Endothelial cell of umbilical vein (primary cell): ENCODE measurements at regions not wholly inside any gene's neighbourhood (a gene's known extent, or its start where the extent isn't known, plus 50 kb on each side); places are given as distances from the start of the nearest gene placed in this dataset.

ENCODE experiments used
- BruUV-seq: library from RNA; stranded (reverse); fragments of 400-500 nt; replicated peaks from 2 replicates; lab custom pipeline; 2021; lab: Mats Ljungman, UMichigan
- CTCF ChIA-PET: fragments of 300-600, 350-600 bp; sonication (Branson Sonifier 250); formaldehyde crosslinking; loops from one replicate; lab custom pipeline; 2021; ENCODE audit warnings: antibody characterized with exemption, inconsistent platforms; lab: Charles Lee
- POLR2A ChIA-PET: fragments of 300-600, 350-600 bp; sonication (Branson Sonifier 250); formaldehyde crosslinking; loops from one replicate; lab custom pipeline; 2021; ENCODE audit warnings: antibody characterized with exemption, inconsistent platforms; lab: Charles Lee
- DNase-seq: peaks from one replicate; pipeline ENCODE4 v3.0.0-alpha.2; 2011; ENCODE audit warnings: low read depth, low spot score
- FAIRE-seq: peaks from 2 replicates; lab custom pipeline; 2011; peaks lifted over from hg19 to GRCh38; lab: Jason Lieb, UNC
- H2AFZ ChIP-seq: 2 replicates; pipeline ENCODE4 v1.6.0; 2012; ENCODE audit warnings: low read depth, low read length, control low read depth, inconsistent platforms
- H3K27ac ChIP-seq: 2 replicates; pipeline ENCODE4 v1.5.1; 2011; ENCODE audit warnings: low read depth, mild to moderate bottlenecking, control low read depth, low read length, moderate library complexity; ENCODE audit not compliant: insufficient read depth
- H3K27me3 ChIP-seq, 2 experiments: 2 replicates each; pipeline versions ENCODE4 v1.6.0 to v1.6.1; 2011; ENCODE audit warnings: low read length in 2 of 2, mixed read lengths in 1 of 2; ENCODE audit not compliant: control insufficient read depth in 2 of 2, insufficient read depth in 2 of 2
- H3K36me3 ChIP-seq, 2 experiments: 2 replicates in 1 of 2; 3 replicates in 1 of 2; pipeline ENCODE4 v1.5.1; 2011; ENCODE audit warnings: low read length in 2 of 2, mild to moderate bottlenecking in 1 of 2, moderate library complexity in 1 of 2; ENCODE audit not compliant: control insufficient read depth in 2 of 2, insufficient read depth in 2 of 2; ENCODE audit errors: extremely low read depth in 1 of 2
- H3K4me1 ChIP-seq: 3 replicates; pipeline ENCODE4 v1.5.1; 2011; ENCODE audit warnings: mild to moderate bottlenecking, low read length; ENCODE audit not compliant: control insufficient read depth, insufficient read depth; ENCODE audit errors: extremely low read depth
- H3K4me2 ChIP-seq: 2 replicates; pipeline ENCODE4 v1.6.1; 2011; ENCODE audit warnings: low read length, control low read depth, mixed read lengths; ENCODE audit not compliant: insufficient read depth
- H3K4me3 ChIP-seq, 3 experiments: fragments of 200-600 bp in 1 of 3; sonication (generic), shearing (Covaris generic) in 1 of 3; replicated peaks in 1 of 3; 2 replicates each; pipeline ENCODE4 v1.5.1; 2011 to 2016; ENCODE audit warnings: control low read depth in 3 of 3, low read length in 3 of 3, mild to moderate bottlenecking in 2 of 3, inconsistent platforms in 1 of 3, low read depth in 1 of 3, moderate library complexity in 1 of 3; ENCODE audit not compliant: insufficient read depth in 1 of 3
- H3K79me2 ChIP-seq: 2 replicates; pipeline ENCODE4 v1.6.0; 2012; ENCODE audit warnings: low read length, inconsistent platforms; ENCODE audit not compliant: control insufficient read depth, insufficient read depth
- H3K9ac ChIP-seq: replicated peaks from 2 replicates; pipeline ENCODE3; 2011; ENCODE audit warnings: low read length, control low read depth; ENCODE audit not compliant: insufficient read depth; ENCODE audit errors: extremely low read depth
- H3K9me1 ChIP-seq: replicated peaks from 3 replicates; pipeline ENCODE4 v1.6.0; 2011; ENCODE audit warnings: mild to moderate bottlenecking, low read length; ENCODE audit not compliant: control insufficient read depth, insufficient read depth; ENCODE audit errors: extremely low read depth
- H3K9me3 ChIP-seq: replicated peaks from 2 replicates; pipeline ENCODE4 v1.5.1; 2012; ENCODE audit warnings: low read length, inconsistent platforms; ENCODE audit not compliant: control insufficient read depth, insufficient read depth
- H4K20me1 ChIP-seq: replicated peaks from 2 replicates; pipeline ENCODE3; 2011; ENCODE audit warnings: mild to moderate bottlenecking, low read length; ENCODE audit not compliant: control insufficient read depth, insufficient read depth; ENCODE audit errors: extremely low read depth
- CTCF ChIP-seq, 2 donors: IDR thresholded peaks; 1 replicate in 1 of 2; 2 replicates in 1 of 2; pipeline ENCODE4 v1.5.1; 2011; ENCODE audit warnings: low read length in 2 of 2, mild to moderate bottlenecking in 2 of 2, moderate library complexity in 2 of 2, control low read depth in 1 of 2, inconsistent platforms in 1 of 2, low read depth in 1 of 2; ENCODE audit not compliant: insufficient read depth in 1 of 2; ENCODE audit errors: extremely low read depth in 1 of 2
- EZH2 ChIP-seq: IDR thresholded peaks from 2 replicates; pipeline ENCODE4 v1.6.1; 2012; ENCODE audit warnings: borderline replicate concordance, low read depth, mild to moderate bottlenecking, moderate library complexity, low read length, inconsistent platforms; ENCODE audit not compliant: severe bottlenecking
- FOS ChIP-seq: IDR thresholded peaks from 2 replicates; pipeline ENCODE4 v1.6.1; 2011; ENCODE audit warnings: mild to moderate bottlenecking, low read length, moderate library complexity, borderline replicate concordance; ENCODE audit not compliant: insufficient read depth
- GATA2 ChIP-seq: IDR thresholded peaks from 2 replicates; pipeline ENCODE4 v1.7.0; 2011; ENCODE audit warnings: low read depth, mild to moderate bottlenecking, moderate library complexity, mixed read lengths, low read length; ENCODE audit not compliant: insufficient read length, insufficient read depth
- JUN ChIP-seq: IDR thresholded peaks from 2 replicates; pipeline ENCODE4 v1.6.1; 2011; ENCODE audit warnings: borderline replicate concordance, low read depth; ENCODE audit not compliant: insufficient read length, insufficient read depth
- MAX ChIP-seq: IDR thresholded peaks from 2 replicates; pipeline ENCODE4 v1.6.1; 2011; ENCODE audit not compliant: insufficient read depth, insufficient read length
- MYC ChIP-seq: IDR thresholded peaks from one replicate; pipeline ENCODE4 v1.6.1; 2011; ENCODE audit warnings: mild to moderate bottlenecking, low read depth, low read length
- POLR2A ChIP-seq: IDR thresholded peaks from 2 replicates; pipeline ENCODE4 v1.6.1; 2012; ENCODE audit warnings: low read depth, mild to moderate bottlenecking, control low read depth, low read length
- POLR2AphosphoS5 ChIP-seq: IDR thresholded peaks from 2 replicates; pipeline ENCODE4 v1.6.1; 2012; ENCODE audit warnings: low read depth, mild to moderate bottlenecking, control low read depth, low read length, moderate library complexity; ENCODE audit not compliant: insufficient read depth
- dilution Hi-C: fragments of 300-500 bp; cut with MboI; formaldehyde crosslinking; loops from one replicate; pipeline ENCODE4 v1.15.0; 2019; ENCODE audit warnings: low sequenced_read_pairs; ENCODE audit not compliant: extremely low pct_ligation_motif_present
- intact Hi-C: fragments of 100-400 bp; cut with micrococcal nuclease; formaldehyde crosslinking; loops from one replicate; pipeline ENCODE4 v1.10.0; 2022

- no peaks in the 10 kb centered on the region for H3K4me1 ChIP-seq
- H3K27me3 ChIP-seq: no peaks in the 10 kb centered on the region
- no peak for DNase-seq
- FAIRE-seq: no peak
- POLR2A ChIA-PET: no interaction called here
- H3K4me2 ChIP-seq: no peak overlapping the region
- no TSS peak for BruUV-seq
- no peak overlapping the region for H3K27ac ChIP-seq
- TF ChIP-seq JUN (no peak), FOS (no peak), MAX (no peak), POLR2A (no peak), POLR2AphosphoS5 (no peak), MYC (no peak), CTCF (IDR thresholded peaks at IDR 0.05; ENCODE audit: extremely low read depth in 1 of 2, insufficient read depth in 1 of 2, low read depth in 1 of 2, low read length in 2 of 2) (no peak), EZH2 (no peak), GATA2 (no peak)
- H3K9ac ChIP-seq: no peak overlapping the region
- CTCF ChIA-PET: no interaction called here
- H2AFZ ChIP-seq: no peak overlapping the region
- H3K4me3 ChIP-seq: no peak overlapping the region
- intact Hi-C loops (no loop called here), dilution Hi-C loops (no loop called here)
- H4K20me1 ChIP-seq: no peaks in the 10 kb centered on the region
- no peaks in the 10 kb centered on the region for H3K79me2 ChIP-seq
- H3K9me3 ChIP-seq: no peaks in the 10 kb centered on the region
- no peaks in the 10 kb centered on the region for H3K36me3 ChIP-seq
- no peaks in the 10 kb centered on the region for H3K9me1 ChIP-seq
Measured at GRCh38 chr5:153081385-153081784, 409.1 kb upstream of the GRIA1 start.
